Esophagus squamous epithelium (tissue), 5 donors: ENCODE measurements at regions not wholly inside any gene's neighbourhood (a gene's known extent, or its start where the extent isn't known, plus 50 kb on each side); places are given as distances from the start of the nearest gene placed in this dataset.

Source experiments
- DNase-seq: peaks from one replicate; lab custom pipeline; 2025; lab: John Stamatoyannopoulos, UW
- H3K27ac ChIP-seq, 4 donors: fragments of 200-600 bp; sonication (generic); one replicate each; pipeline ENCODE4 v1.5.1; 2016 to 2019; ENCODE audit warnings: mild to moderate bottlenecking in 1 of 4
- H3K27me3 ChIP-seq, 4 donors: fragments of 200-600 bp; sonication (generic); 1 replicate in 3 of 4; 2 replicates in 1 of 4; pipeline versions ENCODE4 v1.5.1 to v1.6.0; 2017 to 2021; ENCODE audit warnings: antibody characterized with exemption in 1 of 4
- H3K36me3 ChIP-seq, 3 donors: fragments of 200-600 bp; sonication (generic); one replicate each; pipeline ENCODE4 v1.5.1; 2016 to 2019
- H3K4me1 ChIP-seq, 3 donors: fragments of 200-600 bp; sonication (generic); one replicate each; pipeline ENCODE4 v1.5.1; 2017 to 2019
- H3K4me3 ChIP-seq, 4 donors: fragments of 200-600 bp; sonication (generic); 1 replicate in 3 of 4; 2 replicates in 1 of 4; pipeline ENCODE4 v1.5.1; 2016 to 2019; ENCODE audit warnings: mild to moderate bottlenecking in 2 of 4, moderate library complexity in 1 of 4
- H3K9me3 ChIP-seq, 3 donors: fragments of 200-600 bp; sonication (generic); one replicate each; pipeline ENCODE4 v1.5.1; 2016 to 2019
- CTCF ChIP-seq, 6 experiments: fragments of 450-650 bp in 4 of 6; fragments of 200-600 bp in 2 of 6; sonication (generic) in 2 of 6; IDR thresholded peaks; one replicate each; pipeline ENCODE4 v1.5.1; 2016 to 2019; ENCODE audit warnings: antibody characterized with exemption in 6 of 6, mild to moderate bottlenecking in 4 of 6, moderate library complexity in 4 of 6
- POLR2A ChIP-seq, 4 donors: fragments of 450-650 bp; IDR thresholded peaks; one replicate each; pipeline ENCODE4 v1.6.1; 2017; ENCODE audit warnings: antibody characterized with exemption in 4 of 4, mild to moderate bottlenecking in 4 of 4, moderate library complexity in 3 of 4
- WGBS, 2 donors: methylation state at CpG; one replicate each; pipeline ENCODE4 v1.1.5; 2018; 5-methylcytosine and 5-hydroxymethylcytosine counted together
- intact Hi-C: fragments of 100-400 bp; cut with DNase I; formaldehyde crosslinking; loops from one replicate; pipeline ENCODE4 v1.15.0; 2022
- donor health status: DM: yes; HTN: yes; CAD: no.

- no peaks in the 10 kb centered on the region for H3K4me1 ChIP-seq
- no peak for DNase-seq
- intact Hi-C loops = no loop called here
- peaks cover 0 to 9% (median 0%) of the 10 kb centered on the region in 4 donors for H3K27me3 ChIP-seq
- no peak for TF ChIP-seq CTCF (IDR thresholded peaks at IDR 0.05)
- no peak for TF ChIP-seq POLR2A (IDR thresholded peaks at IDR 0.05)
- H3K4me3 ChIP-seq = no peak overlapping the region
- 60 to 94% methylated on average over 4 to 5 of the region's 20 CpGs for WGBS, 2 donors
- H3K36me3 ChIP-seq = no peaks in the 10 kb centered on the region
- H3K9me3 ChIP-seq = no peaks in the 10 kb centered on the region
- no peak overlapping the region for H3K27ac ChIP-seq
Observed at GRCh38 chr11:70604630-70605467, 206.5 kb downstream of the CTTN start.

GRCh38 chr11:70605468-70605815 is 207.1 kb downstream of the CTTN start:
- no peaks in the 10 kb centered on the region for H3K9me3 ChIP-seq
- no peaks in the 10 kb centered on the region for H3K36me3 ChIP-seq
- H3K4me3 ChIP-seq = no peak overlapping the region
- H3K4me1 ChIP-seq = peaks cover 0 to 3% (median 0%) of the 10 kb centered on the region in 3 donors
- intact Hi-C loops = no loop called here
- no peak overlapping the region for H3K27ac ChIP-seq
- peaks cover 0 to 9% (median 0%) of the 10 kb centered on the region in 4 donors for H3K27me3 ChIP-seq
- TF ChIP-seq CTCF (IDR thresholded peaks at IDR 0.05) (no peak), POLR2A (IDR thresholded peaks at IDR 0.05) (no peak)
- no peak for DNase-seq
- WGBS, 2 donors = 74 to 91% methylated on average over 3 to 6 of the region's 14 CpGs

- no peak overlapping the region for H3K27ac ChIP-seq
- TF ChIP-seq POLR2A (IDR thresholded peaks at IDR 0.05) (no peak), CTCF (IDR thresholded peaks at IDR 0.05) (no peak)
- WGBS, 2 donors = 70 to 77% methylated on average over 4 of the region's 5 CpGs
- no peaks in the 10 kb centered on the region for H3K36me3 ChIP-seq
- no peak for DNase-seq
- no peak overlapping the region for H3K4me3 ChIP-seq
- H3K4me1 ChIP-seq = peaks cover 0 to 7% (median 0%) of the 10 kb centered on the region in 3 donors
- no peaks in the 10 kb centered on the region for H3K9me3 ChIP-seq
- intact Hi-C loops = no loop called here
- peaks cover 0 to 9% (median 0%) of the 10 kb centered on the region in 4 donors for H3K27me3 ChIP-seq
Observed at GRCh38 chr11:70605846-70606245, 207.5 kb downstream of the CTTN start.

DNA sequence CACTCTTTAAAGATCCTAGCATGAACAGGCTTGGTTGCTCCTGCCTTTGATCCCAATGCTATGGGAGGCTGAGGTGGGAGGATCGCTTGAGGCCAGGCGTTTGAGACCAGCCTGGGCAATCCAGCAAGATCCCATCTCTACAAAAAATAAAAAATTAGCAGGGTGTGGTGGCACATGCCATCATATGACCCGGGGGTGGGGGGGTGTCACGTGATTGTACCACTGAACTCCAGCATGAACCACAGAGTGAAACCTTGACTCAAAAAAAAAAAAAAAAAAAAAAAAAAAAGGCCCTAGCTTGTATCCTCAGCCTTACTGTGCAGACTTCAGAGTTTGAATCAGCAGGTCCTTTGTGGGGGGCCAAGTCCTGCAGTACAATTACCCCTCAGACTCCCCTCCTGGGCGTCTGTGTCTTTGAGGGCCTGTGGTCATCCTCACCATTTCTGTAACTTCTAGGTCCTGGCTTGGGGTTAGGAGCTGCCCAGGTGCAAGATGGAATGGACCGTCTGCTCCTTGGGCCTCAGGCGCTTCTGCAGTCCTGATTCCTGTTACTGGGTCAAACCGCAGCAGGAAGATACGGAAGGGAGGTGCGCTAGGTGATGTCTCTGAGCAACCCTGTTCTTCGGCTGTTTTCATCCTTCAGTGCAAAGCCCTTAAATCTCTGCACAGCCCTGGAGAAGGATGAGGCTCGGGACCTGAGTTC is 208.1 kb downstream of the CTTN start:
- WGBS, 2 donors = 45 to 78% methylated on average over 4 to 8 of the region's 12 CpGs
- intact Hi-C loops = no loop called here
- peaks cover 0 to 14% (median 0%) of the 10 kb centered on the region in 4 donors for H3K27me3 ChIP-seq
- no peaks in the 10 kb centered on the region for H3K36me3 ChIP-seq
- H3K27ac ChIP-seq = no peak overlapping the region
- no peaks in the 10 kb centered on the region for H3K9me3 ChIP-seq
- no peak for DNase-seq
- H3K4me3 ChIP-seq = no peak overlapping the region
- peaks cover 0 to 8% (median 0%) of the 10 kb centered on the region in 3 donors for H3K4me1 ChIP-seq
- TF ChIP-seq CTCF (IDR thresholded peaks at IDR 0.05) = no peak
- TF ChIP-seq POLR2A (IDR thresholded peaks at IDR 0.05) = no peak

DNA sequence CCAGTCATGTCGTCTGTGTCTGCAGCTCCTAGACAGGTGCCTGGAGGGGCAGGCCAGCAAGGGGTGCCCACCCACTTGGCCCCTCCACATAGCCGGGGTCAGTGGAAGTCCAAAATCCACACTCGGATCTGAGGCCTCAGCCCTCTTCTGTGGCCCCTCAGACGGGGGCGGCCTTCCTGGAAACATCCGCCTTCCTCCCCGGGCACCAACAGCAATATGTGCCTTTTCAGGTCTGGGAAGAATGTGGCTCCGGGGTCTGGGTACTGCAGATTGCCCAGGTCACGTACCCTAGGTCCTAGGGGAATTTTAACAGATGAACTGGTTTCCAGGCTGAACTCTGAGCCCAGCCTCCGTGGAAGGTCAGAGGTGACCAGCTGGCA is 208.6 kb downstream of the CTTN start:
- 66 to 94% methylated on average over 4 to 10 of the region's 10 CpGs for WGBS, 2 donors
- peaks cover 0 to 8% (median 0%) of the 10 kb centered on the region in 3 donors for H3K4me1 ChIP-seq
- no peak overlapping the region for H3K27ac ChIP-seq
- intact Hi-C loops = no loop called here
- H3K4me3 ChIP-seq = no peak overlapping the region
- H3K9me3 ChIP-seq = no peaks in the 10 kb centered on the region
- TF ChIP-seq CTCF (IDR thresholded peaks at IDR 0.05) (no peak), POLR2A (IDR thresholded peaks at IDR 0.05) (no peak)
- DNase-seq = no peak
- no peaks in the 10 kb centered on the region for H3K36me3 ChIP-seq
- peaks cover 0 to 20% (median 0%) of the 10 kb centered on the region in 4 donors for H3K27me3 ChIP-seq
